ENCODE measurements at regions not wholly inside any gene's neighbourhood (a gene's known extent, or its start where the extent isn't known, plus 50 kb on each side); places are given as distances from the start of the nearest gene placed in this dataset.

DNA sequence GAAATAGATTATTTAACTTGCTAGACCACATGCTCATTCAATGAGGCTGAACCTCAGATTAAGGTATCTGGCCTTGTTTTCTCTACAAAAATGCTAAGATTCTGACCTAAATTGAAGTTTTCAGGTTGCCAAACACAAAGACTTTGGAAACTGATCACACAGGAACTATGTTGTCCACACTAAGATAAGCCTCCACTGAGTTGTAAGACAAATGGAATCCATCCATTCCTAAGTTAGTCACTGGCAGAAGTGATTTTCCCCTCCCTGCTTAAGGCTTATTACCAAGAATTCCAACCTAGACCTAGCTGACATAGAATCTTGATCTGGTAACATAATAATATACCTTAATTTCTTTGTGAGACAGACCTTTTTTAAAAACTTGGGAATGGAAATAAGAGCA is 608.1 kb downstream of the TENT5A start:
- no peak for TF ChIP-seq CTCF (conservative IDR thresholded peaks at IDR 0.05 in 1 of 2, IDR thresholded peaks at IDR 0.05 in 1 of 2; ENCODE audit: extremely low read depth in 1 of 2, insufficient read depth in 1 of 2, low read depth in 1 of 2, low read length in 2 of 2)
- no peak for TF ChIP-seq EZH2 (IDR thresholded peaks at IDR 0.05; ENCODE audit: borderline replicate concordance, low read length)
